HAP-1 (cell line): ENCODE measurements at regions not wholly inside any gene's neighbourhood (a gene's known extent, or its start where the extent isn't known, plus 50 kb on each side); places are given as distances from the start of the nearest gene placed in this dataset.

Experiments
- DNase-seq, 2 experiments: peaks; one replicate each; pipeline ENCODE4 v3.0.0-alpha.2; 2016 to 2020; ENCODE audit warnings: low spot score in 2 of 2
- H3K27me3 ChIP-seq: fragments of 250-450 bp; sonication (Bioruptor Pico); 2 replicates; pipeline ENCODE4 v1.5.1; 2020; ENCODE audit warnings: low read depth, mild to moderate bottlenecking, moderate library complexity
- H3K36me3 ChIP-seq: fragments of 250-450 bp; sonication (Bioruptor Pico); replicated peaks from 2 replicates; pipeline ENCODE4 v1.5.1; 2020; ENCODE audit warnings: mild to moderate bottlenecking
- H3K4me1 ChIP-seq: fragments of 250-450 bp; sonication (Bioruptor Pico); 2 replicates; pipeline ENCODE4 v1.5.1; 2020; ENCODE audit warnings: mild to moderate bottlenecking
- H3K4me3 ChIP-seq: fragments of 250-450 bp; sonication (Bioruptor Pico); 2 replicates; pipeline ENCODE4 v1.5.1; 2020; ENCODE audit warnings: mild to moderate bottlenecking, moderate library complexity
- H3K9me3 ChIP-seq: fragments of 250-450 bp; sonication (Bioruptor Pico); 2 replicates; pipeline ENCODE4 v1.5.1; 2020; ENCODE audit warnings: mild to moderate bottlenecking, moderate library complexity
- in situ Hi-C: fragments of 300-500 bp; cut with MboI; formaldehyde crosslinking; loops from 3 replicates; pipeline ENCODE4 v1.14.3; 2020; ENCODE audit warnings: low sequenced_read_pairs, inconsistent platforms, mixed read lengths

GRCh38 chr6:149249370-149250357 is 67.8 kb upstream of the TAB2 start:
- H3K9me3 ChIP-seq = no peaks in the 10 kb centered on the region
- DNase-seq = no peak
- H3K27me3 ChIP-seq = no peaks in the 10 kb centered on the region
- no peaks in the 10 kb centered on the region for H3K4me1 ChIP-seq
- no peak overlapping the region for H3K4me3 ChIP-seq
- in situ Hi-C loops = no loop called here
- H3K36me3 ChIP-seq = no peaks in the 10 kb centered on the region

- in situ Hi-C loops = no loop called here
- Histone ChIP-seq H3K27me3 (no peaks in the 10 kb centered on the region), H3K4me3 (no peak overlapping the region), H3K4me1 (no peaks in the 10 kb centered on the region), H3K36me3 (no peaks in the 10 kb centered on the region), H3K9me3 (no peaks in the 10 kb centered on the region)
- no peak for DNase-seq
These were observed 66.6 kb upstream of the TAB2 start for GRCh38 chr6:149250951-149251350.

GRCh38 chr6:149252622-149253021 is 64.9 kb upstream of the TAB2 start:
- Histone ChIP-seq H3K27me3 (no peaks in the 10 kb centered on the region), H3K9me3 (no peaks in the 10 kb centered on the region), H3K4me1 (no peaks in the 10 kb centered on the region), H3K4me3 (no peak overlapping the region), H3K36me3 (no peaks in the 10 kb centered on the region)
- in situ Hi-C loops = no loop called here
- DNase-seq = no peak

- H3K4me3 ChIP-seq = no peak overlapping the region
- no peaks in the 10 kb centered on the region for H3K4me1 ChIP-seq
- in situ Hi-C loops = no loop called here
These were observed 63.3 kb upstream of the TAB2 start for GRCh38 chr6:149254253-149254652.

GRCh38 chr6:149259753-149260152 is 57.8 kb upstream of the TAB2 start:
- no peak for DNase-seq
- in situ Hi-C loops = no loop called here

More at GRCh38 chr6:149254253-149254652, 63.3 kb upstream of the TAB2 start:
- H3K36me3 ChIP-seq = no peaks in the 10 kb centered on the region
- H3K27me3 ChIP-seq = no peaks in the 10 kb centered on the region
- DNase-seq = no peak
- no peaks in the 10 kb centered on the region for H3K9me3 ChIP-seq

GRCh38 chr6:149260214-149260874 is 57.2 kb upstream of the TAB2 start:
- H3K4me3 ChIP-seq = no peak overlapping the region
- peaks cover 4% of the 10 kb centered on the region; the same call in 1 of the 2 replicates for H3K4me1 ChIP-seq
- in situ Hi-C loops = no loop called here
- DNase-seq = no peak
- H3K36me3 ChIP-seq = no peaks in the 10 kb centered on the region
- H3K9me3 ChIP-seq = no peaks in the 10 kb centered on the region
- H3K27me3 ChIP-seq = no peaks in the 10 kb centered on the region

More at GRCh38 chr6:149259753-149260152, 57.8 kb upstream of the TAB2 start:
- no peak overlapping the region for H3K4me3 ChIP-seq
- peaks cover 4% of the 10 kb centered on the region; the same call in 1 of the 2 replicates for H3K4me1 ChIP-seq
- no peaks in the 10 kb centered on the region for H3K9me3 ChIP-seq
- H3K27me3 ChIP-seq = no peaks in the 10 kb centered on the region
- H3K36me3 ChIP-seq = no peaks in the 10 kb centered on the region

GRCh38 chr6:149261364-149262040 is 56.0 kb upstream of the TAB2 start:
- H3K36me3 ChIP-seq = no peaks in the 10 kb centered on the region
- no peak overlapping the region for H3K4me3 ChIP-seq
- H3K4me1 ChIP-seq = peaks cover 4% of the 10 kb centered on the region; the same call in 1 of the 2 replicates
- H3K27me3 ChIP-seq = 0 out of 2 replicates have a peak, but pooled peaks cover 6% of the 10 kb centered on the region
- DNase-seq = no peak
- H3K9me3 ChIP-seq = no peaks in the 10 kb centered on the region
- in situ Hi-C loops = no loop called here

GRCh38 chr6:149263321-149263720 is 54.2 kb upstream of the TAB2 start:
- in situ Hi-C loops = no loop called here
- no peaks in the 10 kb centered on the region for H3K9me3 ChIP-seq
- H3K4me3 ChIP-seq = no peak overlapping the region
- DNase-seq = no peak
- H3K27me3 ChIP-seq = 0 out of 2 replicates have a peak, but pooled peaks cover 10% of the 10 kb centered on the region
- no peaks in the 10 kb centered on the region for H3K36me3 ChIP-seq
- H3K4me1 ChIP-seq = peaks cover 4% of the 10 kb centered on the region; the same call in 1 of the 2 replicates

- Histone ChIP-seq H3K27me3 (0 out of 2 replicates have a peak, but pooled peaks cover 14% of the 10 kb centered on the region), H3K4me3 (no peak overlapping the region), H3K36me3 (no peaks in the 10 kb centered on the region), H3K9me3 (no peaks in the 10 kb centered on the region), H3K4me1 (peaks cover 4% of the 10 kb centered on the region; the same call in 1 of the 2 replicates)
- in situ Hi-C loops = no loop called here
- DNase-seq = no peak
These were observed 52.9 kb upstream of the TAB2 start for GRCh38 chr6:149264629-149265028.

GRCh38 chr6:149265945-149266344 is 51.6 kb upstream of the TAB2 start:
- Histone ChIP-seq H3K9me3 (no peaks in the 10 kb centered on the region), H3K4me1 (peaks cover 4% of the 10 kb centered on the region; the same call in 1 of the 2 replicates), H3K36me3 (no peaks in the 10 kb centered on the region), H3K27me3 (0 out of 2 replicates have a peak, but pooled peaks cover 14% of the 10 kb centered on the region), H3K4me3 (no peak overlapping the region)
- in situ Hi-C loops = no loop called here
- no peak for DNase-seq

GRCh38 chr6:149266659-149267058 is 50.9 kb upstream of the TAB2 start:
- Histone ChIP-seq H3K4me1 (no peaks in the 10 kb centered on the region), H3K36me3 (no peaks in the 10 kb centered on the region), H3K4me3 (no peak overlapping the region), H3K9me3 (no peaks in the 10 kb centered on the region), H3K27me3 (0 out of 2 replicates have a peak, but pooled peaks cover 14% of the 10 kb centered on the region)
- in situ Hi-C loops = no loop called here
- no peak for DNase-seq

GRCh38 chr6:149267072-149267471 is 50.4 kb upstream of the TAB2 start:
- in situ Hi-C loops = no loop called here

GRCh38 chr6:149267513-149268043 is 49.9 kb upstream of the TAB2 start:
- no peaks in the 10 kb centered on the region for H3K36me3 ChIP-seq
- in situ Hi-C loops = no loop called here
- H3K4me3 ChIP-seq = no peak overlapping the region
- no peaks in the 10 kb centered on the region for H3K4me1 ChIP-seq
- no peaks in the 10 kb centered on the region; the same call in 1 of the 2 replicates for H3K9me3 ChIP-seq
- DNase-seq = no peak
- 0 out of 2 replicates have a peak, but pooled peaks cover 14% of the 10 kb centered on the region for H3K27me3 ChIP-seq

More at GRCh38 chr6:149267072-149267471, 50.4 kb upstream of the TAB2 start:
- 0 out of 2 replicates have a peak, but pooled peaks cover 14% of the 10 kb centered on the region for H3K27me3 ChIP-seq
- no peak overlapping the region for H3K4me3 ChIP-seq
- no peaks in the 10 kb centered on the region for H3K4me1 ChIP-seq
- H3K9me3 ChIP-seq = no peaks in the 10 kb centered on the region; the same call in 1 of the 2 replicates
- H3K36me3 ChIP-seq = no peaks in the 10 kb centered on the region
- DNase-seq = no peak
